ENCODE measurements at regions not wholly inside any gene's neighbourhood (a gene's known extent, or its start where the extent isn't known, plus 50 kb on each side); places are given as distances from the start of the nearest gene placed in this dataset.

- Histone ChIP-seq H3K4me3 (ENCODE audit: low read length in 2 of 2) (no peak overlapping the region), H3K36me3 (ENCODE audit: control insufficient read depth in 1 of 2, insufficient read depth in 2 of 2, low read length in 1 of 2) (no peaks in the 10 kb centered on the region), H3K27me3 (ENCODE audit: control insufficient read depth in 1 of 2, insufficient read depth in 2 of 2, low read length in 1 of 2) (no peaks in the 10 kb centered on the region), H3K27ac (ENCODE audit: low read depth in 1 of 2, low read length in 2 of 2) (no peak overlapping the region), H3K9me3 (ENCODE audit: control insufficient read depth, low read length) (no peaks in the 10 kb centered on the region), H3K4me1 (ENCODE audit: control insufficient read depth in 1 of 2, insufficient read depth in 2 of 2, low read length in 2 of 2) (no peaks in the 10 kb centered on the region)
- DNase-seq (no peak), ATAC-seq (ENCODE audit: low FRiP score) (no peak)
- WGBS, 2 donors: 85% methylated on average over 2 of the region's 2 CpGs
- intact Hi-C loops (cut with DNase I): no loop called here
Observed at GRCh38 chr2:158914731-158915130, 53.7 kb upstream of the TANC1 start.

GRCh38 chr2:158917121-158917520 lies 51.3 kb upstream of the TANC1 start:
- DNase-seq: no peak
- H3K4me1 ChIP-seq (ENCODE audit: control insufficient read depth in 1 of 2, insufficient read depth in 2 of 2, low read length in 2 of 2): no peaks in the 10 kb centered on the region
- no peak overlapping the region for H3K27ac ChIP-seq (ENCODE audit: low read depth in 1 of 2, low read length in 2 of 2)
- no peak for ATAC-seq (ENCODE audit: low FRiP score)
- intact Hi-C loops (cut with DNase I): no loop called here
- H3K36me3 ChIP-seq (ENCODE audit: control insufficient read depth in 1 of 2, insufficient read depth in 2 of 2, low read length in 1 of 2): no peaks in the 10 kb centered on the region
- H3K27me3 ChIP-seq (ENCODE audit: control insufficient read depth in 1 of 2, insufficient read depth in 2 of 2, low read length in 1 of 2): no peaks in the 10 kb centered on the region
- no peaks in the 10 kb centered on the region for H3K9me3 ChIP-seq (ENCODE audit: control insufficient read depth, low read length)
- H3K4me3 ChIP-seq (ENCODE audit: low read length in 2 of 2): no peak overlapping the region
- WGBS, 2 donors: 70 to 73% methylated on average over 2 of the region's 2 CpGs

GRCh38 chr2:158918452-158918851 lies 50.0 kb upstream of the TANC1 start:
- DNase-seq (no peak), ATAC-seq (ENCODE audit: low FRiP score) (no peak)
- H3K9me3 ChIP-seq (ENCODE audit: control insufficient read depth, low read length): no peaks in the 10 kb centered on the region
- H3K4me3 ChIP-seq (ENCODE audit: low read length in 2 of 2): no peak overlapping the region
- no peak overlapping the region for H3K27ac ChIP-seq (ENCODE audit: low read depth in 1 of 2, low read length in 2 of 2)
- H3K27me3 ChIP-seq (ENCODE audit: control insufficient read depth in 1 of 2, insufficient read depth in 2 of 2, low read length in 1 of 2): no peaks in the 10 kb centered on the region
- H3K36me3 ChIP-seq (ENCODE audit: control insufficient read depth in 1 of 2, insufficient read depth in 2 of 2, low read length in 1 of 2): no peaks in the 10 kb centered on the region
- H3K4me1 ChIP-seq (ENCODE audit: control insufficient read depth in 1 of 2, insufficient read depth in 2 of 2, low read length in 2 of 2): peaks cover 0 to 3% of the 10 kb centered on the region in 2 donors
- intact Hi-C loops (cut with DNase I): no loop called here

Data from aorta (tissue), 5 donors.